PC-3 (cell line): ENCODE measurements at regions not wholly inside any gene's neighbourhood (a gene's known extent, or its start where the extent isn't known, plus 50 kb on each side); places are given as distances from the start of the nearest gene placed in this dataset.

Experiments used
- ATAC-seq: fragments of 200-7000 bp; cut with Tn5 transposase; 2 replicates; pipeline ENCODE4 v1.9.1; 2020; ENCODE audit warnings: mild to moderate bottlenecking, moderate library complexity
- BruUV-seq: library from RNA; stranded (reverse); fragments of 400-500 nt; replicated peaks from 2 replicates; lab custom pipeline; 2021; lab: Mats Ljungman, UMichigan
- CTCF ChIA-PET: fragments of 300-600 bp; sonication (Branson Sonifier 250); formaldehyde crosslinking; loops from one replicate; lab custom pipeline; 2022; ENCODE audit warnings: antibody characterized with exemption; lab: Charles Lee
- POLR2A ChIA-PET: fragments of 300-600 bp; sonication (Branson Sonifier 250); formaldehyde crosslinking; loops from one replicate; lab custom pipeline; 2022; ENCODE audit warnings: antibody characterized with exemption; ENCODE audit not compliant: unreplicated experiment; lab: Charles Lee
- DNase-seq: peaks from one replicate; pipeline ENCODE4 v3.0.0-alpha.2; 2015
- H2AFZ ChIP-seq: fragments of 300-600 bp; sonication (generic); 2 replicates; pipeline ENCODE4 v1.6.0; 2016; ENCODE audit warnings: antibody characterized with exemption, low read length
- H3F3A ChIP-seq: fragments of 300-600 bp; sonication (generic); one replicate; pipeline ENCODE4 v1.6.0; 2017; ENCODE audit warnings: antibody characterized with exemption, low read length, control low read depth, mild to moderate bottlenecking; ENCODE audit not compliant: unreplicated experiment
- H3K27ac ChIP-seq: fragments of 300-600 bp; sonication (generic); 2 replicates; pipeline ENCODE4 v1.5.1; 2016; ENCODE audit warnings: mild to moderate bottlenecking, low read length
- H3K27me3 ChIP-seq: fragments of 300-600 bp; sonication (generic); 2 replicates; pipeline ENCODE4 v1.6.1; 2016; ENCODE audit warnings: low read length, mixed read lengths
- H3K36me3 ChIP-seq: fragments of 300-600 bp; sonication (generic); 2 replicates; pipeline ENCODE4 v1.6.1; 2016; ENCODE audit warnings: low read depth, mixed run types, low read length, mixed read lengths
- H3K4me1 ChIP-seq: fragments of 300-600 bp; sonication (generic); 2 replicates; pipeline ENCODE4 v1.5.1; 2016; ENCODE audit warnings: low read length; ENCODE audit not compliant: insufficient read depth
- H3K4me2 ChIP-seq: fragments of 300-600 bp; sonication (generic); 2 replicates; pipeline ENCODE4 v1.6.0; 2016; ENCODE audit warnings: low read length
- H3K4me3 ChIP-seq: fragments of 300-600 bp; sonication (generic); 2 replicates; pipeline ENCODE4 v1.5.1; 2016; ENCODE audit warnings: mild to moderate bottlenecking, low read length, mixed read lengths
- H3K79me2 ChIP-seq: fragments of 300-600 bp; sonication (generic); 2 replicates; pipeline ENCODE4 v1.6.1; 2017; ENCODE audit warnings: low read length, mixed read lengths
- H3K9ac ChIP-seq: fragments of 300-600 bp; sonication (generic); 2 replicates; pipeline ENCODE4 v1.6.0; 2016; ENCODE audit warnings: mild to moderate bottlenecking, low read length
- H3K9me2 ChIP-seq: fragments of 300-600 bp; sonication (generic); replicated peaks from 2 replicates; pipeline ENCODE4 v1.6.1; 2016; ENCODE audit warnings: mixed run types, low read length, mixed read lengths
- H3K9me3 ChIP-seq: fragments of 300-600 bp; sonication (generic); 2 replicates; pipeline ENCODE4 v1.6.1; 2016; ENCODE audit warnings: low read length, mixed read lengths
- H4K20me1 ChIP-seq: fragments of 300-600 bp; sonication (generic); 2 replicates; pipeline ENCODE4 v1.6.1; 2016; ENCODE audit warnings: low read length, mixed read lengths
- CTCF ChIP-seq: fragments of 300-600 bp; sonication (generic); conservative IDR thresholded peaks from 2 replicates; pipeline ENCODE4 v1.5.1; 2017; ENCODE audit warnings: antibody characterized with exemption, low read depth, mild to moderate bottlenecking, low read length
- EZH2 ChIP-seq: fragments of 300-600 bp; sonication (generic); IDR thresholded peaks from one replicate; pipeline ENCODE4 v1.6.1; 2017; ENCODE audit warnings: antibody characterized with exemption, mild to moderate bottlenecking, low read length; ENCODE audit not compliant: unreplicated experiment
- EZH2phosphoT487 ChIP-seq: fragments of 300-600 bp; sonication (generic); IDR thresholded peaks from 2 replicates; pipeline ENCODE4 v1.6.1; 2018; ENCODE audit warnings: mild to moderate bottlenecking, antibody characterized with exemption, low read length, borderline replicate concordance
- intact Hi-C: fragments of 100-400 bp; cut with micrococcal nuclease; formaldehyde crosslinking; loops from 2 replicates; pipeline ENCODE4 v1.9.0; 2023

GRCh38 chr15:87477737-87478686, 778.5 kb downstream of the NTRK3 start:
- Histone ChIP-seq H3K4me3 (peak overlapping the region; percentile 18; the same call in 1 of the 2 replicates), H3K4me2 (peak overlapping the region; percentile 52), H3K9me3 (no peaks in the 10 kb centered on the region), H2AFZ (peak overlapping the region; percentile 43; the same call in 1 of the 2 replicates), H4K20me1 (no peaks in the 10 kb centered on the region), H3K27me3 (no peaks in the 10 kb centered on the region), H3K79me2 (no peaks in the 10 kb centered on the region), H3F3A (no peaks in the 10 kb centered on the region), H3K36me3 (no peaks in the 10 kb centered on the region), H3K4me1 (no peaks in the 10 kb centered on the region; the same call in 1 of the 2 replicates), H3K9me2 (no peaks in the 10 kb centered on the region), H3K27ac (no peak overlapping the region), H3K9ac (no peak overlapping the region)
- CTCF ChIA-PET: no interaction called here
- ATAC-seq (no peak), DNase-seq (peak; percentile 49)
- TF ChIP-seq EZH2 (no peak), CTCF (peak; percentile 30; the same call in 1 of the 2 replicates), EZH2phosphoT487 (no peak)
- POLR2A ChIA-PET: no interaction called here
- no TSS peak for BruUV-seq
- intact Hi-C loops: no loop called here

GRCh38 chr15:87477026-87477425, 779.5 kb downstream of the NTRK3 start:
- CTCF ChIA-PET: no interaction called here
- intact Hi-C loops: no loop called here

More at GRCh38 chr15:87477026-87477425, 779.5 kb downstream of the NTRK3 start:
- Histone ChIP-seq H2AFZ (no peak overlapping the region), H3K4me2 (no peak overlapping the region), H3K27ac (no peak overlapping the region), H3F3A (no peaks in the 10 kb centered on the region), H3K79me2 (no peaks in the 10 kb centered on the region), H3K36me3 (no peaks in the 10 kb centered on the region), H3K9me2 (no peaks in the 10 kb centered on the region), H3K4me3 (no peak overlapping the region), H3K9ac (no peak overlapping the region), H3K4me1 (no peaks in the 10 kb centered on the region; the same call in 1 of the 2 replicates), H4K20me1 (no peaks in the 10 kb centered on the region), H3K27me3 (no peaks in the 10 kb centered on the region), H3K9me3 (no peaks in the 10 kb centered on the region)
- ATAC-seq (no peak), DNase-seq (no peak)
- POLR2A ChIA-PET: no interaction called here
- BruUV-seq: no TSS peak
- TF ChIP-seq EZH2: no peak
- no peak for TF ChIP-seq EZH2phosphoT487
- TF ChIP-seq CTCF: no peak
